ENCODE measurements at regions not wholly inside any gene's neighbourhood (a gene's known extent, or its start where the extent isn't known, plus 50 kb on each side); places are given as distances from the start of the nearest gene placed in this dataset.

GRCh38 chr20:12638633-12639312 is 370.0 kb upstream of the SPTLC3 start:
- no peaks in the 10 kb centered on the region for H3K36me3 Mint-ChIP-seq (ENCODE audit: low read depth)
- no peaks in the 10 kb centered on the region for H3K27me3 Mint-ChIP-seq
- H3K27ac Mint-ChIP-seq, result no peak overlapping the region
- no peaks in the 10 kb centered on the region for H3K4me1 Mint-ChIP-seq
- H3K9me3 Mint-ChIP-seq, result peaks cover 5% of the 10 kb centered on the region
- no peak overlapping the region for H3K4me3 Mint-ChIP-seq
- no peak for ATAC-seq (replicated peaks)

- Mint-ChIP-seq H3K27me3 (no peaks in the 10 kb centered on the region), H3K36me3 (ENCODE audit: low read depth) (no peaks in the 10 kb centered on the region), H3K4me1 (no peaks in the 10 kb centered on the region), H3K9me3 (peaks cover 9% of the 10 kb centered on the region), H3K27ac (no peak overlapping the region), H3K4me3 (no peak overlapping the region)
- no peak for ATAC-seq (replicated peaks)
Measured at GRCh38 chr20:12640251-12640650, 368.5 kb upstream of the SPTLC3 start.

- Mint-ChIP-seq H3K9me3 (peaks cover 10% of the 10 kb centered on the region), H3K27ac (no peak overlapping the region), H3K4me1 (no peaks in the 10 kb centered on the region), H3K4me3 (no peak overlapping the region), H3K27me3 (no peaks in the 10 kb centered on the region), H3K36me3 (ENCODE audit: low read depth) (no peaks in the 10 kb centered on the region)
- no peak for ATAC-seq (replicated peaks)
Measured at GRCh38 chr20:12641619-12642018, 367.2 kb upstream of the SPTLC3 start.

GRCh38 chr20:12644461-12644860 is 364.3 kb upstream of the SPTLC3 start:
- Mint-ChIP-seq H3K36me3 (ENCODE audit: low read depth) (no peaks in the 10 kb centered on the region), H3K4me1 (no peaks in the 10 kb centered on the region), H3K27me3 (no peaks in the 10 kb centered on the region), H3K9me3 (peaks cover 10% of the 10 kb centered on the region), H3K27ac (no peak overlapping the region), H3K4me3 (no peak overlapping the region)
- no peak for ATAC-seq (replicated peaks)

GRCh38 chr20:12649234-12649633 is 359.5 kb upstream of the SPTLC3 start:
- Mint-ChIP-seq H3K4me1 (no peaks in the 10 kb centered on the region), H3K4me3 (no peak overlapping the region), H3K27me3 (no peaks in the 10 kb centered on the region), H3K27ac (no peak overlapping the region), H3K36me3 (ENCODE audit: low read depth) (no peaks in the 10 kb centered on the region), H3K9me3 (peaks cover 8% of the 10 kb centered on the region)
- no peak for ATAC-seq (replicated peaks)

GRCh38 chr20:12653642-12654041 is 355.1 kb upstream of the SPTLC3 start:
- ATAC-seq (replicated peaks), result no peak
- Mint-ChIP-seq H3K27ac (no peak overlapping the region), H3K36me3 (ENCODE audit: low read depth) (no peaks in the 10 kb centered on the region), H3K9me3 (peaks cover 7% of the 10 kb centered on the region), H3K4me1 (no peaks in the 10 kb centered on the region), H3K27me3 (no peaks in the 10 kb centered on the region), H3K4me3 (no peak overlapping the region)

- Mint-ChIP-seq H3K27ac (no peak overlapping the region), H3K9me3 (peaks cover 21% of the 10 kb centered on the region), H3K4me3 (no peak overlapping the region), H3K27me3 (no peaks in the 10 kb centered on the region), H3K4me1 (no peaks in the 10 kb centered on the region), H3K36me3 (ENCODE audit: low read depth) (no peaks in the 10 kb centered on the region)
- ATAC-seq (replicated peaks), result no peak
Measured at GRCh38 chr20:12659942-12660341, 348.8 kb upstream of the SPTLC3 start.

- ATAC-seq (replicated peaks), result no peak
- Mint-ChIP-seq H3K27ac (no peak overlapping the region), H3K36me3 (ENCODE audit: low read depth) (no peaks in the 10 kb centered on the region), H3K9me3 (peaks cover 25% of the 10 kb centered on the region), H3K4me1 (no peaks in the 10 kb centered on the region), H3K27me3 (no peaks in the 10 kb centered on the region), H3K4me3 (no peak overlapping the region)
Measured at GRCh38 chr20:12660918-12661317, 347.9 kb upstream of the SPTLC3 start.

GRCh38 chr20:12670301-12670700 is 338.5 kb upstream of the SPTLC3 start:
- ATAC-seq (replicated peaks), result no peak
- H3K27ac Mint-ChIP-seq, result no peak overlapping the region
- H3K27me3 Mint-ChIP-seq, result no peaks in the 10 kb centered on the region
- no peaks in the 10 kb centered on the region for H3K36me3 Mint-ChIP-seq (ENCODE audit: low read depth)
- H3K4me1 Mint-ChIP-seq, result no peaks in the 10 kb centered on the region
- H3K9me3 Mint-ChIP-seq, result peaks cover 16% of the 10 kb centered on the region
- no peak overlapping the region for H3K4me3 Mint-ChIP-seq

- Mint-ChIP-seq H3K27me3 (no peaks in the 10 kb centered on the region), H3K27ac (no peak overlapping the region), H3K9me3 (peaks cover 18% of the 10 kb centered on the region), H3K4me1 (no peaks in the 10 kb centered on the region), H3K4me3 (no peak overlapping the region), H3K36me3 (ENCODE audit: low read depth) (no peaks in the 10 kb centered on the region)
- no peak for ATAC-seq (replicated peaks)
Measured at GRCh38 chr20:12673352-12673751, 335.4 kb upstream of the SPTLC3 start.

- ATAC-seq (replicated peaks), result no peak
- Mint-ChIP-seq H3K27me3 (no peaks in the 10 kb centered on the region), H3K4me3 (no peak overlapping the region), H3K27ac (no peak overlapping the region), H3K36me3 (ENCODE audit: low read depth) (no peaks in the 10 kb centered on the region), H3K9me3 (peaks cover 13% of the 10 kb centered on the region), H3K4me1 (no peaks in the 10 kb centered on the region)
Measured at GRCh38 chr20:12677925-12678324, 330.8 kb upstream of the SPTLC3 start.

- Mint-ChIP-seq H3K9me3 (peaks cover 12% of the 10 kb centered on the region), H3K4me1 (no peaks in the 10 kb centered on the region), H3K36me3 (ENCODE audit: low read depth) (no peaks in the 10 kb centered on the region), H3K4me3 (no peak overlapping the region), H3K27ac (no peak overlapping the region), H3K27me3 (no peaks in the 10 kb centered on the region)
- no peak for ATAC-seq (replicated peaks)
Measured at GRCh38 chr20:12679447-12679846, 329.3 kb upstream of the SPTLC3 start.

GRCh38 chr20:12682613-12683012 is 326.2 kb upstream of the SPTLC3 start:
- H3K36me3 Mint-ChIP-seq (ENCODE audit: low read depth), result no peaks in the 10 kb centered on the region
- H3K9me3 Mint-ChIP-seq, result peaks cover 10% of the 10 kb centered on the region
- ATAC-seq (replicated peaks), result no peak
- no peaks in the 10 kb centered on the region for H3K27me3 Mint-ChIP-seq
- no peaks in the 10 kb centered on the region for H3K4me1 Mint-ChIP-seq
- H3K4me3 Mint-ChIP-seq, result no peak overlapping the region
- no peak overlapping the region for H3K27ac Mint-ChIP-seq

GRCh38 chr20:12687476-12687875 is 321.3 kb upstream of the SPTLC3 start:
- peaks cover 11% of the 10 kb centered on the region for H3K9me3 Mint-ChIP-seq
- no peak for ATAC-seq (replicated peaks)
- no peak overlapping the region for H3K27ac Mint-ChIP-seq
- H3K27me3 Mint-ChIP-seq, result no peaks in the 10 kb centered on the region
- no peaks in the 10 kb centered on the region for H3K36me3 Mint-ChIP-seq (ENCODE audit: low read depth)
- H3K4me3 Mint-ChIP-seq, result no peak overlapping the region
- H3K4me1 Mint-ChIP-seq, result no peaks in the 10 kb centered on the region

GRCh38 chr20:12695937-12696336 is 312.8 kb upstream of the SPTLC3 start:
- Mint-ChIP-seq H3K27me3 (no peaks in the 10 kb centered on the region), H3K27ac (no peak overlapping the region), H3K36me3 (ENCODE audit: low read depth) (no peaks in the 10 kb centered on the region), H3K9me3 (peaks cover 16% of the 10 kb centered on the region), H3K4me3 (no peak overlapping the region), H3K4me1 (no peaks in the 10 kb centered on the region)
- ATAC-seq (replicated peaks), result no peak

- H3K27me3 Mint-ChIP-seq, result no peaks in the 10 kb centered on the region
- H3K4me1 Mint-ChIP-seq, result no peaks in the 10 kb centered on the region
- peaks cover 12% of the 10 kb centered on the region for H3K9me3 Mint-ChIP-seq
- H3K27ac Mint-ChIP-seq, result no peak overlapping the region
- ATAC-seq (replicated peaks), result no peak
- H3K36me3 Mint-ChIP-seq (ENCODE audit: low read depth), result no peaks in the 10 kb centered on the region
- H3K4me3 Mint-ChIP-seq, result no peak overlapping the region
Measured at GRCh38 chr20:12698817-12699216, 310.0 kb upstream of the SPTLC3 start.

All from activated T-helper 17 cell treated with anti-CD3 and anti-CD28 coated beads, Interleukin-2, amount 50 U/mL, for 72 hours (primary cell).